Endothelial cell (in vitro differentiated cells): ENCODE measurements at regions not wholly inside any gene's neighbourhood (a gene's known extent, or its start where the extent isn't known, plus 50 kb on each side); places are given as distances from the start of the nearest gene placed in this dataset.

ENCODE experiments used
- DNase-seq: peaks from one replicate; pipeline ENCODE4 v3.0.0; 2021; ENCODE audit warnings: low spot score
- H3K27ac Mint-ChIP-seq: one replicate; pipeline ENCODE4 v1.8.0; 2021; ENCODE audit warnings: mixed read lengths, inconsistent platforms; ENCODE audit not compliant: unreplicated experiment
- H3K27me3 Mint-ChIP-seq: one replicate; pipeline ENCODE4 v1.8.0; 2021; ENCODE audit warnings: mild to moderate bottlenecking, moderate library complexity, mixed read lengths, inconsistent platforms; ENCODE audit not compliant: unreplicated experiment
- H3K36me3 Mint-ChIP-seq: one replicate; pipeline ENCODE4 v1.8.0; 2021; ENCODE audit warnings: mild to moderate bottlenecking, low read depth, mixed read lengths, inconsistent platforms; ENCODE audit not compliant: unreplicated experiment
- H3K4me1 Mint-ChIP-seq: one replicate; pipeline ENCODE4 v1.8.0; 2021; ENCODE audit warnings: mild to moderate bottlenecking, mixed read lengths, inconsistent platforms; ENCODE audit not compliant: unreplicated experiment
- H3K4me3 Mint-ChIP-seq: one replicate; pipeline ENCODE4 v1.8.0; 2021; ENCODE audit warnings: mild to moderate bottlenecking, mixed read lengths, inconsistent platforms; ENCODE audit not compliant: unreplicated experiment
- H3K9me3 Mint-ChIP-seq: one replicate; pipeline ENCODE4 v1.8.0; 2021; ENCODE audit warnings: mixed read lengths, inconsistent platforms; ENCODE audit not compliant: unreplicated experiment
- CTCF ChIP-seq: fragments of 200-600 bp; sonication (generic); IDR thresholded peaks from one replicate; pipeline ENCODE4 v1.5.0; 2021; ENCODE audit warnings: antibody characterized with exemption; ENCODE audit not compliant: unreplicated experiment

DNA sequence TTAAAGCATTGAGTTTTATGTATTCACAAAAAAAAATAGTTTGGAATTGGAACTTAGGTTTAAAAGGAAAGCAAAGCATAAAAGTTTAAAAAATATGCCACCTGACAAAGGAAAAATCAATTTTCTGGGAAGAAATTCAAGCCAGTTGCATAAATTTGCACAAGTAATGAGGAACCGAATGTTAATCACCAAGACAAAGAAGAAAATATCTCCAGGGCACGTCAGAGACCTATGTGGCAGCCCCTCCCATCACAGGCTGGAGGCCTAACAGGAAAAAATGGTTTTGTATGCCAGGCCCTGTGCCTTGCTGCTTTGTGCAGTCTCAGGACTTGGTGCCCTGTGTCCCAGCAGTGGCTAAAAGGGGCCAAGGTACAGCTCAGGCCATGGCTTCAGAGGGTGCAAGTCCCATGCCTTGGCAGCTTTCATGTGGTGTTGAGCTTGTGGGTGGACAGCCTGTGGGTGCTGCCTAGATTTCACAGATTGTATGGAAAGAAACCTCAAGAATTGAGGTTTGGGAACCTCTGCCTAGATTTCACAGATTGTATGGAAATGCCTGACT is 767.2 kb upstream of the SLC10A2 start:
- H3K27me3 Mint-ChIP-seq, result no peaks in the 10 kb centered on the region
- H3K9me3 Mint-ChIP-seq, result peaks cover 5% of the 10 kb centered on the region
- DNase-seq, result no peak
- TF ChIP-seq CTCF, result no peak
- H3K27ac Mint-ChIP-seq, result no peak overlapping the region
- H3K36me3 Mint-ChIP-seq, result peaks cover 3% of the 10 kb centered on the region
- no peak overlapping the region for H3K4me3 Mint-ChIP-seq
- H3K4me1 Mint-ChIP-seq, result no peaks in the 10 kb centered on the region

- H3K36me3 Mint-ChIP-seq, result no peaks in the 10 kb centered on the region
- no peaks in the 10 kb centered on the region for H3K4me1 Mint-ChIP-seq
- no peak for DNase-seq
- H3K27ac Mint-ChIP-seq, result no peak overlapping the region
- no peak for TF ChIP-seq CTCF
- no peaks in the 10 kb centered on the region for H3K9me3 Mint-ChIP-seq
- H3K4me3 Mint-ChIP-seq, result no peak overlapping the region
- no peaks in the 10 kb centered on the region for H3K27me3 Mint-ChIP-seq
Observed at GRCh38 chr13:103815619-103816018, 749.4 kb upstream of the SLC10A2 start.

DNA sequence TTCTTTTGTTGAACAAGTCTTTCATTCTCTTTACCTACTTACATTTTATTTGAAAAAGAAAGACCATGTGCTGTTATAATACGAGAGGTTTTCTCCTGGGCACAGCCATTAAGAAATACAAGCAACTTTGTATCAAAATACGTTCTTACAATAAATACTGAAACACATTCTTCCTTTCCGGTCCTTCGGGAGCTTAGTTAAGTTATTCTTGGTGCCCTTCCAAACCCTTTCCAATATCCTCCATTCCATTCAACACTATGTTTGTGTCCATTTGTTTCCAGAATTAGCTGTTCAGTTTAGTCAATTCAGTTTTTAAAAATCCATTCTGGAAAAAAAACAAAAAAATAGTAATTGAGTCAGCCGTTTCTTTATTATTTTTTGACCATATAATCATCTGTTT is 746.8 kb upstream of the SLC10A2 start:
- no peak for DNase-seq
- Mint-ChIP-seq H3K27me3 (no peaks in the 10 kb centered on the region), H3K36me3 (no peaks in the 10 kb centered on the region)

GRCh38 chr13:103812558-103812957 is 746.3 kb upstream of the SLC10A2 start:
- DNase-seq, result no peak
- H3K27ac Mint-ChIP-seq, result no peak overlapping the region
- no peak overlapping the region for H3K4me3 Mint-ChIP-seq
- TF ChIP-seq CTCF, result no peak
- no peaks in the 10 kb centered on the region for H3K9me3 Mint-ChIP-seq
- no peaks in the 10 kb centered on the region for H3K36me3 Mint-ChIP-seq
- no peaks in the 10 kb centered on the region for H3K27me3 Mint-ChIP-seq
- H3K4me1 Mint-ChIP-seq, result no peaks in the 10 kb centered on the region

More for the DNA sequence above, 746.8 kb upstream of the SLC10A2 start:
- no peak for TF ChIP-seq CTCF
- Mint-ChIP-seq H3K27ac (no peak overlapping the region), H3K9me3 (no peaks in the 10 kb centered on the region), H3K4me1 (no peaks in the 10 kb centered on the region), H3K4me3 (no peak overlapping the region)

DNA sequence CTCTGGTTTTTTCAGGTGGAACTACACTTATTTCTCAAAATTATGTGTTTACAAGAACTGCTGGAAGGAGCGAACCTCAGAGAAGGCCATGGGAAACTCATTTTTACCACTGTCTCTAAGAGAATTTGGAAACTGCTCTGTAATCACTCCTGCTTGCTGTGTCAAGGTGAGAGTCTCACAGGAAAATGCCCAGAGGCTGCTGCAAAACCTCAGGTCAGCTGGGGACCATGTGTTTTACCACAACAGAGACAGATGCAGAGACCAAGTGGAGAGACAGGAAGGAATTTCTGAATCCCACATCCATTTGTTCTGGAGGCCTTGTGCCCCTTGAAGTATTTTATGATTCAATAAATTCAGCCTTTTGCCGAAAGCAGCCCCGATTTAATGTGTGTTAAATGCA is 743.8 kb upstream of the SLC10A2 start:
- H3K27ac Mint-ChIP-seq, result no peak overlapping the region
- no peak overlapping the region for H3K4me3 Mint-ChIP-seq
- no peaks in the 10 kb centered on the region for H3K27me3 Mint-ChIP-seq
- H3K36me3 Mint-ChIP-seq, result no peaks in the 10 kb centered on the region
- no peaks in the 10 kb centered on the region for H3K9me3 Mint-ChIP-seq
- no peaks in the 10 kb centered on the region for H3K4me1 Mint-ChIP-seq
- no peak for TF ChIP-seq CTCF
- DNase-seq, result no peak
